HG02840 (cell line): ENCODE measurements at regions not wholly inside any gene's neighbourhood (a gene's known extent, or its start where the extent isn't known, plus 50 kb on each side); places are given as distances from the start of the nearest gene placed in this dataset.

ENCODE experiments used
- ATAC-seq: cut with Tn5 transposase; IDR thresholded peaks from one replicate; pipeline ENCODE4 v1.9.1; 2021; ENCODE audit warnings: mild to moderate bottlenecking, moderate library complexity, moderate number of reproducible peaks; ENCODE audit not compliant: unreplicated experiment, low FRiP score

DNA sequence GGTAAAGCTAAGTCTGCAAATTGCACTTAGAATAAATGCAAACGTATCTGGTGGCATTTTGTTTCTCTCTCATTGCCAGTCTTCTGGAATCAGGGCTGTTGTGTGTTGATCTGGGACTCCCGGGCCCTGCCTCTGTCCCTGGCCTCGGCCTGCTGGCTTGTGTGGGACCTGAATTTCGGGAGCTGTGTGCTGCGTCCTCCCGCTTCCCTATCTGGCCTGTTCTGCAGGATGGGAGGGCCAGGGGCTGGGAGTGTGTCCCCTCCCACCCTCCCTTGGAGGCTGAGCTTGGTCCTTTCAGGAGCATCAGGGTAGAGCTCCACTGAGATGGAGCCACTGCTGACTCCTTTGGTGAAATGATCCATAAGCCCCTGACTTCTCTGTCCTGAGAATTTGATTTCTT, 118.5 kb downstream of the ACKR3 start:
- ATAC-seq, result no peak

DNA sequence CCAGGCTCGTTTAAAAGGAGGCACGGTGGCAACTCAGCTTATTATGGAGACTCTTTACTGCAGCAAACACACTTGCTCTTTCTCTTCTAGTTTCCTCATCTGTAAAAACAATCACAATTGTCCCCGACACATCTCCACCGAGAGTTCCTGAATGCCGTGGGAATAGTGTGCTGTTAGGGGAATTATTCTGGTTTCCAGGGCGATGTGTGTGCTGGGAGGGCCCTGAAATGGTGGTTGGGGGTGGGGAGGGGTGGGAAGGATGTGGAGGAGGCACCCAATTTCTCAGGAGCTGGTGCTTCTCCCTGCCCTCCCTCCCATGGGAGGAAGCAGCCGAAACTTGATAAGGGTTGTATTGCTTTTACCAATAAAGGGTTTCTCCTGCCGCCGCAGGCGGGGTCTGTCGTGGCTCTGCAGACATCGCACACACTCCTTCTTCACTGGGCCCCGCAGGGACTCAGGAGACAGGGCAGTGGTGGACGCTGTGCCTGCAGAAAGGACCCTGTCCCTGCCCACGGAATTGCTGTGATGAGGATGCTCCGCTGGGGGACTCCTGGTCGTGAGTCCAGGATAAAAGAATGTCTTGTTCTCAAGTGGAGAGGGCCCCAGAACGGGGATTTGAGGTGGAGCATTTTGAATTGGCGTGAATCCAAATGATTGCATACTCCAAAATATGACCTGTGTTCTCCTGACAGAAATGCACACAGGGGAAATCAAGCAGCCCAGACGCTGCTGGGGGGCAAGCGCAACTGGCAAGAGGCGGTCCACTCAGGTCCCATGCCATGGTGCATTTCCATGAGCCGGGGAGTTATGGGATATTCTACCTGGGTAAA, 119.2 kb downstream of the ACKR3 start:
- no peak for ATAC-seq

DNA sequence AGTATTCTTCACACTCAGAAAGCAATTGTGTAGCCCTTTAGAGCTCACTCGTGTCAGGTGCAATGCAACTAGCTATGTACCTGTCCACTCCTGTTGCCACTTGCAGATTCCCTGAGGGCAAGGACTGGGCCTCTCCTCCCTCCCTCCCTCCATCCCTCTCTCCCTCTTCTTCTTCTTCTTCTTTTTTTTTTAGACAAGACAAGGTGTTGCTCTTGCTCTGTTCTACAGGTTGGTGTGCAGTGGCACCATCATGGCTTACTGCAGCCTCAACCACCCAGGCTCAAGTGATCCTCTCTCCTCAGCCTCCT, 119.7 kb downstream of the ACKR3 start:
- no peak for ATAC-seq

DNA sequence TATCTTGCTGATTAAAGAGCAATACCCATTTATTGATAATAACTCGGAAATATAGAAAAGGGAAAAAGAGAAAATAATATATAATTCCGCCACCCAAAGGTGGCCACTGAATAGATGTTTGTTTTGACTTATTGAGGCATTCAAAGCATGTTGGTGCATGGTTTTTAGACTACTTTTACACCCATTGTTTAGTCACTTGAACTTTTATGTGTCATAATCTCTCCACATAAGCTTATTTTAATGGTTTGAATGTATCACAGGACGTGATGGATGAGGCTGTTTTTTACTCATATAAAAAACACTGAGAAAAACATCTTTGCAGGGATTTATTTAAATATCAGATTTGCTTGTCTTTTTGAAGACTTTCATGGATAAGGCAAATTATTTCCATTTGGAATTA, 120.4 kb downstream of the ACKR3 start:
- no peak for ATAC-seq

DNA sequence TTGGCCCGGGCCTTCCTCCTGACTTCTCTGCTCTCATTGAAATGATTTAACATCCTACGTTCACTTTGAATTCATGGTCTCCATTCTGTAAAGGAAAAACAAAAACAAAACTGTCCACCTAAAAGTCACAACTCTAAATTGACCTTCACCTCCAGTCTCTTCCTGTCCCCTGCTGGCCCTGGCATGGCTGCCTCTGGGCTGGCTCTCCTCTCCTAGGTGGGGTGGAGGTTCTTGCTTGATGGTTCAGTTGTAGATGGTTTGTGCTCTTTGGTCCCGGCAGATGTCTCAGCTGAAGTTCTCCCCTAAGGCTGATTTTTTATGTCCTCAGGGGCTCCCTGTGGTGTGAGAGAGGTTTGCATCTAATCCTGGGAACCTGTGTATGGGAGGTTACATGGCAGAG, 121.1 kb downstream of the ACKR3 start:
- no peak for ATAC-seq

DNA sequence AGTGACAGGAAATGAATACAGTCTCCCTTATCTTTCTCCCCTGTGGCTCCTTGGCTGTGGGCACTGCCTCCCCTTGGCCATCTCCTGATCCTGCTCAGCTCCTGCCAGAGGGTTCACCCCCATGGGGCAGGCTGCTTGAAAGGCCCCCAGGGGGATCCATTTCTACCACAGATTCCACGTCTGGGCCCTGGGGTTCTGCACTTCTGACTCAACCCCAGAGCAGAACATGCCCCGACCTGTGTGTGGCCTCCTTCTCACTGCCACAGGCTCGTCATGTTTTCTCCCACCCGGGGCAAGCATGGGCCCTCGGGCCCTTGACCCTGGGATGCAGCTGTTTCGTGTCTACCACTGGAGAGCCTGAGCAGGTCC, 122.2 kb downstream of the ACKR3 start:
- ATAC-seq, result no peak

DNA sequence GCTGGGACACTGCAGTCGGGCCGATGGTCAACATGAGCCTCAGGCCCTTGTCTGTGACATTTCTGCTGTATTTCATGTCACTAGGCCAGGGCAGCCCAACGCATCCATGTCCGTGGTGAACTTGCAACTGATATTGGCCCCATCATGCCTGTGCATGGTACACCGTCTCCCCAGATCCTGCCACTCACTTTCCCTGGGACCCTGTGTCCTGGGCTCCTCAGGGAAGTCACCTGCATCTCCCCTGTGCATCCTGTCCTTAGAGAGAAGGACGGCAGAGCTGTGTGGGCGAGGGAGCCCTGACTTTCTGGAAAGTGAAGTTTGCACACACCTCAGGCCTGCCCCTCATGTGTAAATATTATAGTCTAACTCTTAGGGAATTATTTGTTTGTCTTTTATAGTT, 123.3 kb downstream of the ACKR3 start:
- no peak for ATAC-seq

DNA sequence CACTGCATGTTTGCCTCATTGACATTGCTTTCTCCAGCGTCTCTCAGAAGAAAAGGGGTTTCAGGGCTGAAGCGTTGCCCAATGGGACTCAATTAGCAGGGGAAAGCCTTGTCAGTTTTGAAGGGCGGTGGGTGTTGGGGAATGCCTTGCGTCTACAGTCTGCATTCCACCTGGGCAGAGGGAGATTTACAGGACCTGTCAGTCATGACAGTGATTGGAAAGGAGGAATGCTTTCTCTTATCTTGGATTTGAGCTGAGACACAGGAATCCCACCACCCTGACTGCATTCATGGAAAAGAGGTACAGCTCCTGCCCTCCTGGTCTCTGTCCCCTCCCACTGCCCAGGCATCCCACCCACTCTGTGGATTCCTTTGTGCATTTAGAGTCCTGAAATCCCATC, 123.9 kb downstream of the ACKR3 start:
- no peak for ATAC-seq

DNA sequence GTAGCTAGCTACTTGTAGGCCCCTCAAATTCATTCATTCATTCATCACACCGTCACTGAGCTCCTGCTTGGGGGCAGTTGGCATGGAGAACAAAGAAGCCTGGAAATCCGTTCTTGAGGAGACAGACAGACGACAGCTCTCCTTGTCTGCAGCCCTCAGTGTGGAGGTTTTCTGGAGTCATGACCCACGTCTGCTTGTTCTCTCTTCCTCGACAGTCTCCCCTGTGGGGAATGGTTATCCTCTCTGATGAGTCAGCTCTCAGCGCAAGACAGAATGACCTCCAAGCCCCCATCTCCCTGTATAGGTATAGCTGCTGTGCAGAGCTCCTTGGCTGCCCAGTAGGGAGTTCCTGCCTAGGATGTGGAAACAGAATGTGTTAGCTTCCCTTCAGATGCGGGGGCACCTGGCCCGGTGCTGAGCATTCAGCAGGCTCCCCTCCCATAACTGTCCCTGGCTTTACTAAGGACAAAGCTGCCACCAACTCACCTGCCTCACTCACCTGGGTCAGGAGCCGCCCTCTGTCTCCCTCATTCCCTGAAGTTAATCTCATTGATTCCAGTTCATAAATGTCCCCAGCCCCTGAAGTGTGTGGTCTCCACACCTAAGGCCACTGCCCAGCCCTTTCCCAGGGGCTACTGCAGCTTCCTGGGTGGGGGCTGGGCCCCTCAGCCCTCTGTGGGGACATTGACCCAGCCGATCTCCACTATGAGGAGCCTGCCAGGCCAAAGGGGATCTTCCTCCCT, 124.7 kb downstream of the ACKR3 start:
- no peak for ATAC-seq

DNA sequence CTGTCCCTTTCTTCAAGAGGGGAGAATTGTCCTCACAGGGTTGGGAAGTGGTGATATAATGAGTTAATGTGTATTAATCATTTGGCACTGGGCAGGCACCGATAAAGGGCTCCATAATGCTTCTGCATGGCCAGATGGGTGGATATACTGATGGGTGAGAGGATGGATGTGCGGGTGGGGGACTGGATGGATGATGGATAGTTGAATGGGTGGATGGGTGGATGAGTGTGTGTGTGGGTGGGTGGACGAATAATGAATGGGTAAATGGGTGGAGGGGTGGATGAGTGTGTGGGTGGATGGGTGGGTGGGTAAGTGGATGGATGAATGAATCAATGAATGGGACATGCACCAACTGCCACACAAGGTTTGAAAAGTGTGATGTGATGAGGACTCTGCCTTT, 127.2 kb downstream of the ACKR3 start:
- no peak for ATAC-seq

DNA sequence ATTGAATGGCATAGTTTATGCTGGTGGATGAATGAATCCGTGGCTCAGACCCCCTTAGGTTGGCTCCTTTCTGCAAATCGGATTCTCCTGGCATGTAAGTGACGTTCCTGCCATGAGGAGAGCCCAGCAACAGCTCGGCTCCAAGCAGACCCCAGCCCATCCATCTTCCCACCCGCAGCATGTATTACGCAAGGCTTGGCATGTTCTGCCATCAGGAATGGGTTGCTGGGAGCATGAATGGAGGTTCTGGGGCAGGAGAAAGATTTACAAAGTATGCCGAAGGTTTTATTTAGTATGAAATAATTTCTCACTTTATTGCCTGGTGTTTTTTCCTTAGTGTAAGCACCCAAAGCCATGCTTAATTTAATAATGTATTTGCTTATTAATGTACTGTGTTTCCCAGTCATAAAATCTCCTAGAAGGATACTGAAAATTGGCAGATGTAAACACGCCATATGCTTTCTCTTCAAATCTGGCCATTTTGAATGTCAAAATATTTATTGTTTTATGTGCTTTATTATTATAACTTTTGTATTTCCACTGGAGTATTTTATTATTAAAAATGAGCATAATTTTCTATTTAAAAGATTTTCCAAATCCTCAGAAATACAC, 128.5 kb downstream of the ACKR3 start:
- no peak for ATAC-seq

DNA sequence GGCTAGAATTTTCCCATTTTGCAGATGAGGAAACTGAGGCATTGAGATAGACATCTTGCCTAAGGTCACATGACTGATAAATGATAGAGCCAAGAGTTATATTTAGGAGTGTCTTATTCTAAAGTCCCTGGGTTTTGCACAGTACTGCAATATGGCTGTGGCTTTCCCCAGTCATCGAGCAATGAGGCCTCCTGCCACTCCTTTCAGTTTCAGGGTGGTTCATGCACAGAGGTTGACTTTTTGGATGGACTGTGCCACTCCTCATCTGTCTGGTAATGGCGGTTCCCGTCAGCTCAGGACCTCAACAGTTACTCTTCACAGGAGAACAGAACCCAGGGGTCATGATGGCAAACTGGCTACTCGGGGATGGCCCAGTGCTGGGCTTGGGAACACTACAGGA, 131.1 kb downstream of the ACKR3 start:
- no peak for ATAC-seq

DNA sequence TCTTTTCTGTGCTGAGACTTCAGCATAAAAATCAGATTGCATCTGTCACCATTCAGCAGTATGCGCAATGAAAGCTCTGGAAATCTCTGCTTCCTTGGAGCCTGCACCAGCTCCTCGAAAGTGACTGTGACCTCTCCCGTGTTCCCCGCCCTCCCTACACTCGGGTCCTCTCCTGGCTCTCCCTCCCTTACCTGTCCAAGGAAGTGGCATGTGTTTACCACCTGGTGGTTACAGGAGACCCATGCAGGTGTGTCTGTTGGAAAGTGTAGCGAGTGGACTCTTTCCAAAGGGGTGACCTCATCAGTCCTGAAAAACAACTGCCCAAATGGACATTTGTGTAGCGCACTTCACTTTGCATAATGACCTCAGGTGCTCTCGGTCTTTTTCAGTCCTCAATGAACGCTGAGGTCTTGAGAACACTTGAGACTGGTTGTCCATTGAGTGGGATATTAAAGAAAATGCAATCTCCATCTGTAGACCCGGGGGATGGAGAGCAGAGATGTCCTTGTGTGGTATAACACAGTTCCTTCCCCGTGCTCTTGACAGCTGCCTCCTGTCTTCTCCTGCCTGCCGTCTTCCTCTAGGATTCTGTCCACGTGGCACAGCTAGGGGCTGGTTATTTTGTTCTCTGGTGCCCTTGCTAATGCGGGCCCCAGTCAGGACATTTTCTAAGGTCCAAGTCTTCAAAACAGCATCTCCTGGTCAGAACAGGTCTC, 133.2 kb downstream of the ACKR3 start:
- ATAC-seq, result no peak

DNA sequence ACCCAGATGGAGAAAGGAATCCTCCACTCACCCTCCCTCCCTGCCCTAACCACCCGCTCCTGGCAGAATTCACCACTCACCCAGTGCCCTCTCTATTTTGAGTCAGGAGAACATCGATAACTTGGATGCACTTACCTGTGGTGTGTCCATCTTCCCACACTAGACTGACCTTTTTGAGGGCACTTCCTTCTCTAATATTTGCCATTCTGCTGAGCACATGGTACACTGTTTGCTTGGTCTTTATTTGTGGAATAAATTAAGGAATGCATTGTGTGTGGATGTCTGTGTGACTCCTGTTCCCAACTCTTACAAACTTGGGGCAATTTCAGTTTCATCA, 133.7 kb downstream of the ACKR3 start:
- no peak for ATAC-seq

DNA sequence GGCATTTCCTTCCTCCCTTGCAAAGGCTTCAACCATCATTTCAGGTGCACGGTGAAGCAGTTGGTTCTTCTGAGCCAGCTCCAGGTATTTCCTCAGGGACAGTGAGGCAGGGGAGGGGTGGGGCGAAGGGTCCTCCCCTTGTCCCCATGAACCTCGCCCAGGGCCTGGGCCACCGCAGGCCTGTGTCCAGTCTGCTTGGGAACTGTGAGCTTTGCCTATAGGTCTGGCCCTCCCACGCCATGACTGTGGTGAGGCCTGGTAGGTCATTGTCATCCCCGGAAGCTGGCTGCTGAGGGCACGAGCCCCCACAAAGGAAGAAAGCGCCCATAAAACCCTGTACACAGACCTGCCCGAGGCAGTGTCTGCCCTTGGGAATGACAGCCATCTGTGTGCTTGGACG, 134.3 kb downstream of the ACKR3 start:
- no peak for ATAC-seq

DNA sequence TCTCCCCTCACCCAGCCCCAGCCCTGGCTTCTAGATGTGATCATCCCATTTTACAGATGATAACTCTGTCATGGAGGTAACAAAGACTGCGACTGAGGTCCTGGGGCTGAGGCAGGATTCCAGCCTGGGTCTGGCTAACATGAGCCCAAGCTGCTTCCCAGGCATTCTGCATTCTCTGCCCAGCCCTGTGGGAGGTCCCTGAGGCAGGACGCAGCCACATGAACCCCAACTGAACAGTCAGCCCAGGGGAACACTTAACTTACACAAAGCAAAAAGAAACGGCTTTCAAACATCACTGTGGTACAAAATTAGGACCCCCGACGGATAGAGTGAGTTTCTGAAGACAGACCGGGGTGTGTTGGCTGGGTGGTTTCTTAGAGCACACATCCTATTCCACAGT, 135.3 kb downstream of the ACKR3 start:
- no peak for ATAC-seq

DNA sequence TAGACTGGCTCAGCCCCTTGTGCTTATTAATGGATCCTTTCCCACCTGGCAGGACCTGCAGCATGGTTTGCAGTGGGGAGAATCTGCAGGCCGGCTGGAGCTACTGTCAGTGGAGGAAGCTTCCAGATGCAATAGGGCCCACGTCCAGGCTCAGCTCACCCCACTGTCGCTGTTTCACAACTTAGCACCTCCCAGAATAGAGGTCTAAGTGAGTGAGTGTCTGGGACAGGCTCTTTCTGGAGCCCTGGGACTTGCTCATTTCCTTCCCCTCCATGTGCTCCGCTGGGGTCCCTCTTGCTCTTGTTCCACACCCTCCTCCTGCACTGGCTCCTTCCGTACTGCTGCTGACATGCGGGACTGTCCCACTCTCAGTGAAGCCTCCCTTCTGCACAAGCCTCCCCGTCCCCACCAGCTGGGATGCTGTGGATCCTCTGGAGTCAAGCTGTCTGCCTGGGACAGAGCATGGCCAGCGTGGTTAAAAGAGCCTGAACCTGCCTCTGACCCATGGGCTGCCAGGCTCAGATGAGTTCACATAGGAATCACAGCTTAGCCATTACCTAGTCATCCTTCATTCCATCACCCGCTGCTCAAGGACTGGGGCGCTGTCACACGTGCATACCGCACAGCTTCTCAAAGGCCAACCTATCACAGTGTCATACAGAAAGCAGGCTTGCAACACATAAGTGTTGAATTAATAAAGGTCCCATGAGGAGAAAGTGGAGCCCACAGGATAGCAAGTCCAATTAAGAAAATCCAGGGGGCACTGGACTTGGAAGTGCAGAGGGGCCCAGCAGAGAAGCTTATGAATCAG, 135.9 kb downstream of the ACKR3 start:
- no peak for ATAC-seq

DNA sequence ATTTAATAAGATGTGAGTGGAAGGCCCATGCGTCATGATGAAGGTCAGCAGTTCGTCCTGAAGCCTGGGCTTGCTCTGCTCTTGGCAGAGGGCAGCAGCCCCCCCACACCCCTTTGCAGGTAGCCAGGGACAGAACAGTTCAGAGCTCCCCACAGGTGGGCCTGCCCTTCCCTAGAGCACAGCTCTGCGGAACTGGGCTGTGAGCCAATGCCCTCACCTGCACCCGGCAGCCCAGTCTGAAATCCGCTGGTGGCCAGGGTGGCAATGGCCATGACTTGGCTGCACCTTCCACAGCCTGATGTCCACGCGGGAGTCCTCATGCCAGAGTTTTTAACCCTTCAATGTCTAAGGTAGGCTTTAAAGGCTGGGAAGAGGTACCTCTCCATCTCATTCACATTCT, 136.7 kb downstream of the ACKR3 start:
- ATAC-seq, result no peak

DNA sequence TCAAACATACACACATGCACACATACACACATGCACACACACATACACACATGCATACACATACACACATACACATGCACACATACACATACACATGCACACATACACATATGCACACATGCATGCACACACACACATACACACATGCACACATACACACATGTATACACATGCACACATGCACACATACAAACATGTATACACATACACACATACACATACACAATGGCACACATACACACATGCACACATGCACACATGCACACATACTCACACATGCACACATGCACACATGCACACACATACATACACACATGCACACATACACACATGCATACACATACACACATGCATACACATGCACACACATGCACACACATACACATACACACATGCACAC, 137.2 kb downstream of the ACKR3 start:
- no peak for ATAC-seq

DNA sequence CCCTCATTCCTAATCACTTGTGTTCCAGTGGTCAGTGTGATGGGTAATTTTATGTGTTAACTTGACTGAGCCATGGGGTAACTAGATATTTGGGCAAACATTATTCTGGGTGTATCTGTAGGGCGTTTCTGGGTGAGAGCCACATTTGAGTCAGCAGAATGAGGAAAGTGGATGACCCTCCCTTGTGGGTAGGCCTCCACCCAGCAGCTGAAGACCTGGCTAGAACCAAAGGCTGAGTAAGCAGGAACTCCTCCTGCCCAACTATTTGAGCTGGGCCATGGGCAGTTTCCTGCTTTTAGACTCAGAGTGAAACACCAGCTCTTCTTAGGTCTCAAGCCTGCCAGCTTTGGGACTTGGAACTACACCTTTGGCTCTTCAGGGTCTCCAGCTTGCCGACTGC, 141.8 kb downstream of the ACKR3 start:
- no peak for ATAC-seq

DNA sequence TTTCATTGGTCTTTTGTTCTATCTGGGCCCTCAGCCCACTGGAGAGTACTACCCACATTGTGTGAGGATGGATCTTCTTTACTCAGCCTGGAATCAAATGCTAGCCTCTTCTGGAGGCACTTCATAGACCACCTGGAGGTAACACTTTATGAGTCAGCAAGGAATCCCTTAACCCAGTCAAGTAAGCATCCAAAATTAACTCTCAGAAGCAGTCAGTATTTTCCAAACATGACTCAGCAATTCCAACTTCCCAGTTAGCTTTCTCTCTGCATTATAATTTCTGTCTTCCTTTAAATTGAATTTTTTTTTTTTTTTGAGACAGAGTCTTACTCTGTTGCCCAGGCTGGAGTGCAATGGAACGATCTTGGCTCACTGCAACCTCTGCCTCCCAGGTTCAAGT, 142.7 kb downstream of the ACKR3 start:
- ATAC-seq, result no peak
